Mesenchymal stem cell (in vitro differentiated cells and primary cell): ENCODE measurements at regions not wholly inside any gene's neighbourhood (a gene's known extent, or its start where the extent isn't known, plus 50 kb on each side); places are given as distances from the start of the nearest gene placed in this dataset.

ENCODE experiments used
- DNase-seq: peaks from one replicate; pipeline ENCODE4 v3.0.0-alpha.2; 2013
- H2AFZ ChIP-seq: one replicate; pipeline ENCODE4 v1.6.1; 2013; ENCODE audit warnings: low read depth, mild to moderate bottlenecking, control low read depth, inconsistent platforms, low read length, moderate library complexity
- H2AK5ac ChIP-seq: 2 replicates; pipeline ENCODE4 v1.6.1; 2013; ENCODE audit warnings: low read length, moderate library complexity, mild to moderate bottlenecking, inconsistent platforms; ENCODE audit not compliant: severe bottlenecking
- H2BK120ac ChIP-seq: one replicate; pipeline ENCODE4 v1.6.1; 2013; ENCODE audit warnings: low read depth, mild to moderate bottlenecking, inconsistent platforms, low read length, moderate library complexity
- H2BK12ac ChIP-seq, 2 experiments: one replicate each; pipeline ENCODE4 v1.6.1; 2013; ENCODE audit warnings: inconsistent platforms in 2 of 2, low read length in 2 of 2, mild to moderate bottlenecking in 2 of 2, moderate library complexity in 2 of 2, control low read depth in 1 of 2
- H2BK15ac ChIP-seq: one replicate; pipeline ENCODE4 v1.6.1; 2013; ENCODE audit warnings: mild to moderate bottlenecking, low read depth, inconsistent platforms; ENCODE audit not compliant: poor library complexity, severe bottlenecking
- H2BK5ac ChIP-seq: 2 replicates; pipeline ENCODE4 v1.6.1; 2013; ENCODE audit warnings: low read depth, mild to moderate bottlenecking, low read length, control low read depth, inconsistent platforms; ENCODE audit not compliant: poor library complexity, severe bottlenecking
- H3K14ac ChIP-seq, 2 experiments: one replicate each; pipeline ENCODE4 v1.6.1; 2013; ENCODE audit warnings: inconsistent platforms in 2 of 2, low read length in 2 of 2, control low read depth in 1 of 2, mild to moderate bottlenecking in 1 of 2, moderate library complexity in 1 of 2
- H3K18ac ChIP-seq, 2 experiments: one replicate each; pipeline ENCODE4 v1.6.1; 2013; ENCODE audit warnings: inconsistent platforms in 2 of 2, low read length in 2 of 2, control low read depth in 1 of 2, low read depth in 1 of 2, mild to moderate bottlenecking in 1 of 2
- H3K23ac ChIP-seq, 2 experiments: one replicate each; pipeline ENCODE4 v1.6.1; 2013; ENCODE audit warnings: inconsistent platforms in 2 of 2, low read length in 2 of 2, mild to moderate bottlenecking in 2 of 2, moderate library complexity in 2 of 2, control low read depth in 1 of 2
- H3K27ac ChIP-seq: 2 replicates; pipeline ENCODE4 v1.5.1; 2013; ENCODE audit warnings: mild to moderate bottlenecking, moderate library complexity, low read length, control low read depth, inconsistent platforms; ENCODE audit not compliant: poor library complexity, severe bottlenecking
- H3K27me3 ChIP-seq, 2 experiments: 2 replicates each; pipeline versions ENCODE4 v1.6.1 to v1.7.0; 2013; ENCODE audit warnings: low read length in 2 of 2, mild to moderate bottlenecking in 2 of 2, moderate library complexity in 2 of 2, control low read depth in 1 of 2, inconsistent platforms in 1 of 2; ENCODE audit not compliant: control insufficient read depth in 1 of 2, insufficient read depth in 1 of 2
- H3K36me3 ChIP-seq, 2 experiments: 2 replicates each; pipeline versions ENCODE4 v1.6.1 to v1.7.0; 2013; ENCODE audit warnings: low read length in 2 of 2, control low read depth in 1 of 2, inconsistent platforms in 1 of 2, low read depth in 1 of 2, mild to moderate bottlenecking in 1 of 2; ENCODE audit not compliant: insufficient read depth in 2 of 2, control insufficient read depth in 1 of 2
- H3K4ac ChIP-seq, 2 experiments: one replicate each; pipeline ENCODE4 v1.6.1; 2013; ENCODE audit warnings: inconsistent platforms in 2 of 2, low read length in 2 of 2, mild to moderate bottlenecking in 2 of 2, moderate library complexity in 2 of 2, control low read depth in 1 of 2, low read depth in 1 of 2
- H3K4me1 ChIP-seq: 2 replicates; pipeline ENCODE4 v1.6.1; 2013; ENCODE audit warnings: low read depth, low read length, control low read depth; ENCODE audit not compliant: control insufficient read depth, insufficient read depth
- H3K4me2 ChIP-seq: 2 replicates; pipeline ENCODE4 v1.6.1; 2013; ENCODE audit warnings: low read length, mild to moderate bottlenecking, inconsistent platforms; ENCODE audit not compliant: poor library complexity, severe bottlenecking
- H3K4me3 ChIP-seq, 2 experiments: 2 replicates each; pipeline versions ENCODE4 v1.5.1 to v1.7.0; 2013; ENCODE audit warnings: low read length in 2 of 2, mild to moderate bottlenecking in 2 of 2, control low read depth in 1 of 2, low read depth in 1 of 2; ENCODE audit not compliant: insufficient read depth in 1 of 2
- H3K79me1 ChIP-seq: replicated peaks from 2 replicates; pipeline ENCODE4 v1.6.1; 2013; ENCODE audit warnings: mild to moderate bottlenecking, control low read depth, low read length, inconsistent platforms; ENCODE audit not compliant: poor library complexity, severe bottlenecking
- H3K9ac ChIP-seq: 2 replicates; pipeline ENCODE4 v1.7.0; 2013; ENCODE audit warnings: mild to moderate bottlenecking, low read length, moderate library complexity
- H3K9me3 ChIP-seq: 2 replicates; pipeline ENCODE4 v1.7.0; 2013; ENCODE audit warnings: mild to moderate bottlenecking, low read length; ENCODE audit not compliant: control insufficient read depth
- H4K8ac ChIP-seq: one replicate; pipeline ENCODE4 v1.6.1; 2013; ENCODE audit warnings: inconsistent platforms, mild to moderate bottlenecking, low read length, moderate library complexity
- H4K91ac ChIP-seq: one replicate; pipeline ENCODE4 v1.6.1; 2013; ENCODE audit warnings: mild to moderate bottlenecking, low read length, inconsistent platforms
- WGBS: methylation state at CpG from one replicate; pipeline ENCODE4 v1.1.7; 2013; ENCODE audit warnings: mixed read lengths; 5-methylcytosine and 5-hydroxymethylcytosine counted together

- Histone ChIP-seq H3K4me1 (no peaks in the 10 kb centered on the region), H3K14ac (no peak overlapping the region), H2BK12ac (no peak overlapping the region), H3K79me1 (no peaks in the 10 kb centered on the region), H2BK5ac (no peak overlapping the region), H3K4ac (no peak overlapping the region), H3K18ac (no peak overlapping the region), H2AK5ac (no peak overlapping the region), H3K27ac (no peak overlapping the region), H2AFZ (no peak overlapping the region), H3K23ac (no peak overlapping the region), H2BK15ac (no peak overlapping the region), H2BK120ac (no peak overlapping the region), H3K4me3 (no peak overlapping the region), H4K91ac (no peak overlapping the region), H3K9ac (no peak overlapping the region), H3K27me3 (peaks cover 15 to 16% of the 10 kb centered on the region in 2 experiments), H3K9me3 (no peaks in the 10 kb centered on the region), H4K8ac (no peak overlapping the region), H3K36me3 (no peaks in the 10 kb centered on the region), H3K4me2 (no peak overlapping the region)
- DNase-seq, result no peak
- WGBS, result 89% methylated on average over 16 of the region's 17 CpGs
These were observed 173.3 kb upstream of the MYCN start for GRCh38 chr2:15766911-15767597.

GRCh38 chr2:15767679-15768078, 172.7 kb upstream of the MYCN start:
- Histone ChIP-seq H3K4me3 (no peak overlapping the region), H3K4ac (no peak overlapping the region), H2AK5ac (no peak overlapping the region), H2BK5ac (no peak overlapping the region), H3K79me1 (no peaks in the 10 kb centered on the region), H3K27me3 (peaks cover 12 to 16% of the 10 kb centered on the region in 2 experiments), H4K8ac (no peak overlapping the region), H2BK12ac (no peak overlapping the region), H3K14ac (no peak overlapping the region), H3K4me2 (no peak overlapping the region), H2BK15ac (no peak overlapping the region), H3K4me1 (no peaks in the 10 kb centered on the region), H4K91ac (no peak overlapping the region), H3K36me3 (no peaks in the 10 kb centered on the region), H3K18ac (no peak overlapping the region), H3K27ac (no peak overlapping the region), H2BK120ac (no peak overlapping the region), H3K9ac (no peak overlapping the region), H3K9me3 (no peaks in the 10 kb centered on the region), H2AFZ (no peak overlapping the region), H3K23ac (no peak overlapping the region)
- WGBS, result 90% methylated on average over 4 of the region's 5 CpGs
- DNase-seq, result no peak

- DNase-seq, result no peak
- Histone ChIP-seq H2BK120ac (no peak overlapping the region), H3K4me1 (no peaks in the 10 kb centered on the region), H3K4me2 (no peak overlapping the region), H3K36me3 (no peaks in the 10 kb centered on the region), H3K18ac (no peak overlapping the region), H3K27me3 (peaks cover 7 to 16% of the 10 kb centered on the region in 2 experiments), H4K8ac (no peak overlapping the region), H3K23ac (no peak overlapping the region), H2AFZ (no peak overlapping the region), H3K27ac (no peak overlapping the region), H2BK5ac (no peak overlapping the region), H2BK12ac (no peak overlapping the region), H3K4ac (no peak overlapping the region), H2BK15ac (no peak overlapping the region), H3K4me3 (no peak overlapping the region), H2AK5ac (no peak overlapping the region), H4K91ac (no peak overlapping the region), H3K14ac (no peak overlapping the region), H3K79me1 (no peaks in the 10 kb centered on the region), H3K9ac (no peak overlapping the region), H3K9me3 (no peaks in the 10 kb centered on the region)
- 88% methylated on average over 4 of the region's 7 CpGs for WGBS
These were observed 172.2 kb upstream of the MYCN start for GRCh38 chr2:15768142-15768541.

- Histone ChIP-seq H3K79me1 (no peaks in the 10 kb centered on the region), H3K9ac (no peak overlapping the region), H3K14ac (no peak overlapping the region), H3K9me3 (no peaks in the 10 kb centered on the region), H3K27ac (no peak overlapping the region), H3K27me3 (peaks cover 2 to 16% of the 10 kb centered on the region in 2 experiments), H3K4me3 (no peak overlapping the region), H2BK12ac (no peak overlapping the region), H3K36me3 (no peaks in the 10 kb centered on the region), H4K8ac (no peak overlapping the region), H3K18ac (no peak overlapping the region), H2AK5ac (no peak overlapping the region), H2BK5ac (no peak overlapping the region), H4K91ac (no peak overlapping the region), H2BK120ac (no peak overlapping the region), H3K4me1 (no peaks in the 10 kb centered on the region), H3K4ac (no peak overlapping the region), H3K23ac (no peak overlapping the region), H3K4me2 (no peak overlapping the region), H2BK15ac (no peak overlapping the region), H2AFZ (no peak overlapping the region)
- WGBS, result 33% methylated on average over 9 of the region's 10 CpGs
- no peak for DNase-seq
These were observed 171.7 kb upstream of the MYCN start for GRCh38 chr2:15768615-15769014.
